SK-MEL-5 (cell line): ENCODE measurements at regions not wholly inside any gene's neighbourhood (a gene's known extent, or its start where the extent isn't known, plus 50 kb on each side); places are given as distances from the start of the nearest gene placed in this dataset.
"Not testable (repeated sequence)": the region's sequence is repeated elsewhere in the genome, so short reads cannot be mapped to it uniquely, and the experiment has no call there.

ENCODE experiments used
- DNase-seq: peaks from one replicate; pipeline ENCODE4 v3.0.0-alpha.2; 2016; ENCODE audit warnings: low read depth, low spot score
- in situ Hi-C: cut with HindIII; loops from 2 replicates; pipeline ENCODE4 v1.10.0; 2016; ENCODE audit warnings: low sequenced_read_pairs, high pct_unique_total_duplicates, low pct_unique_long_range_greater_than_20kb

DNA sequence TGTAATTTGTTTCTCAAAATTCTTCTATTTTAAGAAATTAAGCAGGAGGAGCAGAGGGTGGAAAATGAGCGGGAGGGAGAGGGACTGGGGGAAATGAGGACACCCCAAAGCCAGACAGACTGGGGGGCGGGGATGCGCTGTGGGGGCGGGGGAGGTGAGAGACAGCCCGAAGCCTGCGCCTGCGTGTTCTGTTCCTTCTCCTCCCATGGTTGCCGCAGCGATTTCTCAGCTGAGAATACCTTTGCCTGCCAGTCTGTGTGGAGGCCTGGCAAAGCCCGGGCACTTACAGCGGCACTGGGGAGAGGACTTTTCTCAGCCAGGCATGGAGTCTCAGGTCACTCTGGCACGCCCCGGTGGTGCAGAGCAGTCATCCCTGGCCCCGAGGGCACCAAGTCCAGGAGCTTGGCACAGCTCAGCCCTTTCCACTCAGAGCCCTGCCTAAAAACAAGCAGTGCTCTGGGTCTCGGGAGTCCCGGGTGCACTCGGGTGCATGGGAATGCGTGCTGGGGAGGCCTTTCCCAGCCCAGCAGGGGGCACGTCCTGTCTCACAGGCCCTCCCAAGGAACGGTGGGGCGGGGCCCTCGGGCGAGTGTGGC, 289.3 kb upstream of the HS6ST1 start:
- no peak for DNase-seq
- in situ Hi-C loops, result no loop called here

DNA sequence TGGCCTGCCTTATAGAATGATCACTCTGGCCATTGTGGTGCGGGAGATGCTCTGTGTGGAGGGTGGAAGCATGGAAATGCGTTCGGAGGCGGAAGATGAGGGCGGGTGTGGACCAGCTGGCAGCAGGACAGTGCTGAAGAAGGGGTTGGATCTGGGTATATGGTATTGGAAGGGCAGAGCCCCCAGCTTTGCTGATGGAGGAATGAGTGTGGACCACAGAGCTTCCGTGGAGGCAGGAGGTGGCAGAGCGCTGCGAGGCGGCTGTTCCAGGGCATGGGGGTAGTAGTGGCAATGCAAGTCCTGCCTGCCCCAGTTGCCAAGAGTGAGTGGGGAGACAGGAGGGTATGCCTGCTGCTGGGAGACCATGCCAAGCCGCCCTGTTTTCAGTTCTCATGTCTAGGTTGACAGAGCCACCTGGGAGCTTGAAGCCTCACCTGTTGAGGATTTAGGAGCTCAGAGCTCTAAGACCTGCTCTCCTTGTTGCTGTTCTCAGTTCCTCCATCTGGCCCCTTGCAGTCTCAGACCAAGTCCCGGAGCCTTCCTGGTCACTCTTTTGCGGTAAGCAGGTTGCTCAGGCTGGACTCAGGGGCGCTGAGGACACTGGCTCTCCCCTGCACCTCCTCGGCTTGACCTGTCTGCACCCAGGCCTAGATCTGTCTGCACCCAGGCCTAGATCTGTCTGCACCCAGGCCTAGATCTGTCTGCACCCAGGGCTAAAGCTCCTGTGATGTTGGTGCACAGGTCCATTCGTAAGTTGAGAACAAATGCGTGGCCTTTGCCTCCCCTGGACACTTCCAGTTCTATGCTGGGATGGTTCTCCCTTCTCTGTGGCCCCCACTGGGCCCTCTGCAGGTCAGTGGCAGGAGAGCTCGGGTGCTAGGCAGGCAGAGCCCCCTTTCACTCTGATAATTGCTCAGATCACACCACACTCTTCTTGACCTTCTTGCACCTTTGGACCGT, 290.5 kb upstream of the HS6ST1 start:
- in situ Hi-C loops, result no loop called here
- no peak for DNase-seq

DNA sequence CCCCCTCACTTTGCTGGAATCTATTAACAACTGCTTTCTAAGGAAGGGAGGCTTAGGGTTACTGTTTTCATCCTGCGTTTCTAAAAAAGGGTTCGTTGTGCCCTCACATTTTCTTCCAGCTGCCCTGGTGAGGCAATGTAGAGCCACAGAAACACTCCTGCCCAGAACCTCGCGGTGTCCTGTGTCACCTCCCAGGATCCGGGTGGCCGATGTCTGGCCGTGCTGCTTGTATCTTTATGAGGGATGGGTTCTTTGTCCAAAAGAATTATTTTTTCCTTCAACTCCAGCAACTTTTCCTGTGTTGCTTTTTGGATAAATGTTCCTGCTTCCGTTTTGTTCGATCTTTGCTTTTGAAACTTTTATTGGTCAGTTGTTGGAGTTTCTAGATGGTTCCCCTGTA, 291.8 kb upstream of the HS6ST1 start:
- in situ Hi-C loops, result no loop called here
- DNase-seq, result no peak

DNA sequence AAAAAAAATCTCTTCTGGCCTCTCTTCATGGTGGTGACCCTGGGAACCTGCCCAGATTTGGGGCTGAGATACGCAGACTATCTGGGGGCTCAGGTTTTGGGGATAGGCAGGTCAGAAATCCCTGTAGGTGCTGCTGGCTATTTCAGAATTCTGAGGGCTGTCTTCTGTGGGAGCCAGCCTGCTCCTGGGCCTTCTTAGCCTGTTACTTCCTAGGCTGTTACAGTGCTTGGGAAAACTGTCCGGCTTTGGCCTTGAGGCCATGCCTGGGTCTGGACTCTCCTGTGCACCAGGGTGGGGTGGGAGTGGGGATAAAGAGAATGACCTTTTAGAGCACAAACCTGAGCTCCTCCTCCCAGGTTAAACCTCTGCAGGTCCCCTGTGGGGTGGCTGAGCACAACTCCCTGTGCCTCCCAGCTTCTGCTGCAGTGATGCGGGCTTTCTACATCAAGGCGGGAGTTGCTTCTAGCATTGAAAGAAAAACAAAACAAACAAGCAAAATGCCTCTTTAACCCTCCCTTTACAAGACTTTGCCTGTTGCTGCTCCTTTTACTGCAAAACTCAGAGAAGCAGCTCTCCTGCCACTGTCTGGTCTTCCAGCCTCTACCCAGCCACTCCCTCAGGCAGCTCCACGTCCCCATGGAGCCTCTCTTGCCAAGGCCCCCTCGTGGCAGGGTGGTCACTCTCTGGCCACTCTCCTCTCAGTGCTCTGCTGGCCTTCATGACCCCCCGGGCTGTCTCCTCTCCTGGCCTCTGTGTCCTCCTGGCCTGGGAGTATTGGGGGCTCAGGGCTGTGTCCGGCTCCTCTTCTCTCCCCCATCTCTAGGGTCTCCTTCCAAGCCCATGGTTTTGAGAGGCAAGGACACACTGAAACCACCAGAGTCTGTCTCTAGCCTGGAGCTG, 293.0 kb upstream of the HS6ST1 start:
- in situ Hi-C loops, result no loop called here
- DNase-seq, result no peak

DNA sequence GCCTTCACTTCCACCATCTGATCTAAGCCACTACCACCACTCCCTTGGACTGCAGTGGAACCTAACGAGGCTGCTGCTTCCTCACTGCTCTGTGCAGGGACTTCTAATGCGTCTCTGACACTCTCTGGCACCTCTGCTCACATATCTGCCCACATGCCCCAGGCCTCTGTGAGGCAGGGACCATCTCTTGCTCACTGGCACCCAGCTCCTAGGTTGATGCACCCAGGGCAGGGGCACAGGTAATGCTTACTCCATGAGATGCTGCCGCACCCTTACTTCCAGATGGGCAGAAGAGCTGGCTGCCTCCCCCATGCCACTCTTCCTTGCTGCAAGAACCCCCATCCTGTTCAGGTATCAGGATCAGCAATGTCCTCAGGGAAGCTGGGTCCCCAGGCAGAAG, 294.0 kb upstream of the HS6ST1 start:
- no peak for DNase-seq
- in situ Hi-C loops, result no loop called here

GRCh38 chr2:128613351-128613750, 294.7 kb upstream of the HS6ST1 start:
- DNase-seq, result no peak
- in situ Hi-C loops, result no loop called here

DNA sequence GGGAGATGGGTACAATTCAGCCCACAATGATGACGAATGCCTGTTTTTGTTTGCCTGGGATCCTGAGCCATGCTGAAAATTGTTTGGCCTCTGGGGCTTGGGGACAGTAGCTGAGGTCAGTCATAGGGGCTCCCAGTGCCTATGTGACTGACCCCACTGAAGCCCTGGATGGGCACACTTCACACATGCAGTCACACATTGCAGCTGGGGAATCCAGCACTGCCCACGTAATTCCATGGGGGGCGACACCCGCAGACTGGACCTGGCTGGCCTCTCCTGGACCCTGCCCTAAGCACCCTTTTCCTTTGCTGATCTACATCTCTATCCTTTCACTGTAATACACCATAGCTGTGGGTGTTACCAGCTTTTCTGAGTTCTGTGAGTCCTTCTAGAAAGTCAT, 295.2 kb upstream of the HS6ST1 start:
- in situ Hi-C loops, result no loop called here

DNA sequence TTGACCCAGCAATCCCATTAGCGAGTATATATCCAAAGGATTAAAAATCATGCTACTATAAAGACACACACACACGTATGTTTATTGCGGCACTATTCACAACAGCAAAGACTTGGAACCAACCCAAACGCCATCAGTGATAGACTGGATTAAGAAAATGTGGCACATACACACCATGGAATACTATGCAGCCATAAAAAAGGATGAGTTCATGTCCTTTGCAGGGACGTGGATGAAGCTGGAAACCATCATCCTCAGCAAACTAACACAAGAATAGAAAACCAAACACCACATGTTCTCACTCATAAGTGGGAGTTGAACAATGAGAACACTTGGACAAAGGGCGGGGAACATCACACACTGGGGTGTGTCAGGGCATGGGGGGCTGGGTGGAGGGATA, 296.2 kb upstream of the HS6ST1 start:
- in situ Hi-C loops, DNase-seq: not testable (repeated sequence)

More for the DNA sequence above, 295.2 kb upstream of the HS6ST1 start:
- no peak for DNase-seq

- in situ Hi-C loops, result no loop called here
Measured at GRCh38 chr2:128615571-128615970, 296.9 kb upstream of the HS6ST1 start.

GRCh38 chr2:128617029-128617590, 298.4 kb upstream of the HS6ST1 start:
- in situ Hi-C loops, result no loop called here
- DNase-seq, result no peak

More at GRCh38 chr2:128615571-128615970, 296.9 kb upstream of the HS6ST1 start:
- DNase-seq, result no peak

DNA sequence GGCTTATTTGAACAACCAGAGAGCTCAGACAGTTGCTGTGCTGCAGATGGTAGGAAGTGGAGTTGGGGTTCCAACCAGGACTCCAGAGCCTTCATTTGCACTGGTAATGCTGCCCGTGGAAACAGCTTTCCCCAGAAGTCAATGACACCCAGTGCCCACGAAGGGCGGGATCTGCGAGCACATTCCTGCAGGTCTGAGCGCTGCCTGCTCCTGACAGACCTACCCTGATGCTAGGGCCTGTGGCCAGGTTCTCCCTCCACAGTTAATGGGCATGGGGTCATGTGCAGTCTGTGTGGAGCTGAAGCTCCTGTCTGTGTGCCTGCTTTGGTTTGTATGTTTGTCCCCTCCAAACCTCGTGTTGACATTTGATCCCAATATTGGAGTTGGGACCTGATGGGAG, 299.0 kb upstream of the HS6ST1 start:
- in situ Hi-C loops, result no loop called here
- DNase-seq, result no peak

GRCh38 chr2:128618642-128619041, 300.0 kb upstream of the HS6ST1 start:
- in situ Hi-C loops, result no loop called here
- DNase-seq, result no peak

GRCh38 chr2:128619471-128620325, 301.0 kb upstream of the HS6ST1 start:
- no peak for DNase-seq
- in situ Hi-C loops, result no loop called here

DNA sequence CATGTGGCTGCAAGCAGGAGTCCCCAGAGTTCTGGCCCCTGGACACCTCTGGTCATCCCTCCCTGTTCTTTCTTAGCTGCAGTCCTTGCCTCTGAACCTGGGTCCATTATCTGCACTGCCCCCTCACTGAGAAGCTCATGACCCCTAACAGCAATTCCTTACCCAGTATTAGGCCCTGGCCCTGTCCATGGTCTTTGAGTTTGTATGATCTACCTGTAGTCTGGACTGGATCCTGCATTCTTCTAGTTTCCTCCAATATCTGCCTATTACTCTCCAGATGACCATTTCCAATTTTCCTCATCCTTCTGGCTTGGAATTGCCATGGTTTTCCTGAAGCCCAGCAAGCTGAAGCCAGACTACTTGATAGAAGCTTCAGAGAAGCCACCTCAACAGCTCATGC, 302.4 kb upstream of the HS6ST1 start:
- in situ Hi-C loops, result no loop called here
- no peak for DNase-seq

GRCh38 chr2:128622371-128622770, 303.7 kb upstream of the HS6ST1 start:
- in situ Hi-C loops, result no loop called here

DNA sequence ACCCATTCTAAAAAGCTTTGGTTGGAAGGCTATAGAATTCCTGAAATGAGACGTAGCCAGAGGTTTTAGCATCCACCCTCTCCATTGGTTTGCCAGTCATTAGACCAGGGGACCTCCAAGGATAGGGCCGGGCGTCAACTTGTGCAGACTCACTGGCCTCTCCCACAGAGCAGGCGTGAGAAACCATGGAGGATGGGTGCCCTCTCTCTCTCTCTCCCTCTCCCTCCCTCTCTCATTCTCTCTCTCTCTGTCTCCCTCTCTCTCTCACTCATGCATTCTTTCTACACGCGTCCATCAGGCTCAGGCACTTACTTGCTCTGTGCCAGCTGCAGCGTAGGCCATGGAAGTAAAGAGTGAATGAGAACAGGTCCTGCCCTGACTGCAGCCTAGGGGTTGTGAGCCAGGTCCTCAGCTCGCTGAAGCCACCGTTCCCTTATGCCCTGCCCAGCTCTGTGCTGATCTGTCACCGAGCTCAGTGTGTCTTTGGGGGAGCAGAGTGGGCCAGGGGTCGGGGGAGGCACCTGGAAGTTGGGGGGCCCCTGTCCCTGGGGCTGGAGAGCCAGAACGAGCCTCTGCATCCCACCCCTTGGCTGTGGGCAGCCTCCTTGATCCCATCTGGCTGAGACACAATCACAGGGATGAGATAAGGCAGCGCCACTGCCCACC, 304.4 kb upstream of the HS6ST1 start:
- in situ Hi-C loops, result no loop called here
- no peak for DNase-seq

More at GRCh38 chr2:128622371-128622770, 303.7 kb upstream of the HS6ST1 start:
- no peak for DNase-seq
